ENCODE measurements at regions not wholly inside any gene's neighbourhood (a gene's known extent, or its start where the extent isn't known, plus 50 kb on each side); places are given as distances from the start of the nearest gene placed in this dataset.

- no peak for DNase-seq (ENCODE audit: extremely low read depth, low read depth)
Measured at GRCh38 chr9:80013891-80014290, 442.1 kb downstream of the TLE4 start.

GRCh38 chr9:80012557-80013330 lies 441.0 kb downstream of the TLE4 start:
- no peak for DNase-seq (ENCODE audit: extremely low read depth, low read depth)

- DNase-seq (ENCODE audit: extremely low read depth, low read depth), result no peak
Measured at GRCh38 chr9:80009204-80009603, 437.4 kb downstream of the TLE4 start.

- no peak for DNase-seq (ENCODE audit: extremely low read depth, low read depth)
Measured at GRCh38 chr9:80004714-80005113, 432.9 kb downstream of the TLE4 start.

- no peak for DNase-seq (ENCODE audit: extremely low read depth, low read depth)
Measured at GRCh38 chr9:79990536-79990935, 418.8 kb downstream of the TLE4 start.

- no peak for DNase-seq (ENCODE audit: extremely low read depth, low read depth)
Measured at GRCh38 chr9:79989079-79989478, 417.3 kb downstream of the TLE4 start.

- no peak for DNase-seq (ENCODE audit: extremely low read depth, low read depth)
Measured at GRCh38 chr9:79988126-79988525, 416.4 kb downstream of the TLE4 start.

GRCh38 chr9:79986437-79986836 lies 414.7 kb downstream of the TLE4 start:
- DNase-seq (ENCODE audit: extremely low read depth, low read depth), result no peak

GRCh38 chr9:79985772-79986171 lies 414.0 kb downstream of the TLE4 start:
- no peak for DNase-seq (ENCODE audit: extremely low read depth, low read depth)

GRCh38 chr9:79985264-79985663 lies 413.5 kb downstream of the TLE4 start:
- no peak for DNase-seq (ENCODE audit: extremely low read depth, low read depth)

- DNase-seq (ENCODE audit: extremely low read depth, low read depth), result no peak
Measured at GRCh38 chr9:79984429-79985067, 412.8 kb downstream of the TLE4 start.

- DNase-seq (ENCODE audit: extremely low read depth, low read depth), result no peak
Measured at GRCh38 chr9:79980432-79980831, 408.7 kb downstream of the TLE4 start.

GRCh38 chr9:79977510-79978197 lies 405.9 kb downstream of the TLE4 start:
- no peak for DNase-seq (ENCODE audit: extremely low read depth, low read depth)

GRCh38 chr9:79977074-79977435 lies 405.3 kb downstream of the TLE4 start:
- DNase-seq (ENCODE audit: extremely low read depth, low read depth), result no peak

- DNase-seq (ENCODE audit: extremely low read depth, low read depth), result no peak
Measured at GRCh38 chr9:79976257-79977073, 404.7 kb downstream of the TLE4 start.

- DNase-seq (ENCODE audit: extremely low read depth, low read depth), result no peak
Measured at GRCh38 chr9:79975621-79976256, 404.0 kb downstream of the TLE4 start.

- no peak for DNase-seq (ENCODE audit: extremely low read depth, low read depth)
Measured at GRCh38 chr9:79974806-79975422, 403.1 kb downstream of the TLE4 start.

GRCh38 chr9:79973627-79974026 lies 401.9 kb downstream of the TLE4 start:
- DNase-seq (ENCODE audit: extremely low read depth, low read depth), result no peak

- DNase-seq (ENCODE audit: extremely low read depth, low read depth), result no peak
Measured at GRCh38 chr9:79970146-79970425, 398.3 kb downstream of the TLE4 start.

- no peak for DNase-seq (ENCODE audit: extremely low read depth, low read depth)
Measured at GRCh38 chr9:79969393-79970145, 397.8 kb downstream of the TLE4 start.
